A549 (cell line): ENCODE measurements at regions not wholly inside any gene's neighbourhood (a gene's known extent, or its start where the extent isn't known, plus 50 kb on each side); places are given as distances from the start of the nearest gene placed in this dataset.

Experiments
- CTCF ChIP-seq: fragments of >200 bp; sonication (Bioruptor Twin); formaldehyde crosslinking; IDR thresholded peaks from 3 replicates; pipeline ENCODE4 v1.5.1; 2016
- POLR2A ChIP-seq: IDR thresholded peaks from 2 replicates; pipeline ENCODE4 v1.6.1; 2012; ENCODE audit warnings: mild to moderate bottlenecking, low read length
- RCOR1 ChIP-seq: fragments of 150-350 bp; IDR thresholded peaks from 2 replicates; pipeline ENCODE4 v1.6.1; 2014; ENCODE audit warnings: antibody characterized with exemption, low read length, low read depth
- RNF2 ChIP-seq: fragments of 200-600 bp; sonication (generic); IDR thresholded peaks from 2 replicates; pipeline ENCODE4 v1.6.1; 2016; ENCODE audit warnings: low read depth, mild to moderate bottlenecking, antibody characterized with exemption, moderate library complexity, borderline replicate concordance
- ZSCAN20 ChIP-seq: fragments of 250-450 bp; sonication (Bioruptor Pico); IDR thresholded peaks from 2 replicates; pipeline ENCODE4 v1.8.0; 2022; ENCODE audit warnings: mild to moderate bottlenecking, moderate library complexity

GRCh38 chr5:18003312-18003711 is 369.1 kb downstream of the TAF11L14 start:
- no peak for TF ChIP-seq RNF2
- TF ChIP-seq RCOR1: no peak
- TF ChIP-seq POLR2A: no peak
- TF ChIP-seq CTCF: no peak
- TF ChIP-seq ZSCAN20: no peak
